ENCODE measurements at regions not wholly inside any gene's neighbourhood (a gene's known extent, or its start where the extent isn't known, plus 50 kb on each side); places are given as distances from the start of the nearest gene placed in this dataset.

- TF ChIP-seq POLR2AphosphoS5 (IDR thresholded peaks at IDR 0.05; ENCODE audit: low read depth, low read length) (no peak), POLR2A (IDR thresholded peaks at IDR 0.05; ENCODE audit: low read depth, low read length) (no peak), POU2F2 (IDR thresholded peaks at IDR 0.05; ENCODE audit: low read depth, low read length) (no peak), TAF1 (IDR thresholded peaks at IDR 0.05; ENCODE audit: low read depth, low read length) (no peak)
These were observed 143.8 kb upstream of the ZNF507 start for GRCh38 chr19:32201636-32202051.
